IMR-90 (cell line): ENCODE measurements at regions not wholly inside any gene's neighbourhood (a gene's known extent, or its start where the extent isn't known, plus 50 kb on each side); places are given as distances from the start of the nearest gene placed in this dataset.

Experiments
- ATAC-seq: fragments of 200-7000 bp; cut with Tn5 transposase; 2 replicates; pipeline ENCODE4 v1.9.1; 2020; ENCODE audit warnings: low read depth, mild to moderate bottlenecking, moderate library complexity
- BruUV-seq: library from RNA; stranded (reverse); fragments of 400-500 nt; replicated peaks from 2 replicates; lab custom pipeline; 2021; lab: Mats Ljungman, UMichigan
- CTCF ChIA-PET: fragments of 300-600 bp; formaldehyde crosslinking; extraction: SDS; loops from one replicate; lab custom pipeline; 2021; ENCODE audit warnings: antibody characterized with exemption; lab: Yijun Ruan, JAX
- POLR2A ChIA-PET: fragments of 300-600 bp; sonication (Branson Sonifier 250); formaldehyde crosslinking; loops from one replicate; lab custom pipeline; 2022; ENCODE audit warnings: antibody characterized with exemption; ENCODE audit not compliant: unreplicated experiment; lab: Charles Lee
- DNase-seq: peaks from one replicate; pipeline ENCODE4 v3.0.0; 2013
- H2AFZ ChIP-seq: replicated peaks from 2 replicates; pipeline ENCODE3; 2013; ENCODE audit warnings: low read length, mild to moderate bottlenecking; ENCODE audit not compliant: poor library complexity
- H2AK5ac ChIP-seq: 2 replicates; pipeline ENCODE4 v1.6.1; 2013; ENCODE audit warnings: low read depth, low read length, inconsistent platforms
- H2AK9ac ChIP-seq: replicated peaks from 2 replicates; pipeline ENCODE3; 2013; ENCODE audit warnings: mild to moderate bottlenecking, low read depth, low read length, moderate library complexity; ENCODE audit not compliant: poor library complexity
- H2BK120ac ChIP-seq: 2 replicates; pipeline ENCODE4 v1.6.1; 2013; ENCODE audit warnings: low read depth, low read length, inconsistent platforms
- H2BK15ac ChIP-seq: 3 replicates; pipeline ENCODE4 v1.6.1; 2013; ENCODE audit warnings: low read depth, low read length, inconsistent platforms
- H2BK20ac ChIP-seq: 2 replicates; pipeline ENCODE4 v1.6.1; 2013; ENCODE audit warnings: low read depth, mild to moderate bottlenecking, inconsistent platforms, low read length, moderate library complexity
- H2BK5ac ChIP-seq: 2 replicates; pipeline ENCODE4 v1.6.1; 2013; ENCODE audit warnings: mild to moderate bottlenecking, low read depth, low read length, inconsistent platforms; ENCODE audit not compliant: poor library complexity, severe bottlenecking
- H3K14ac ChIP-seq: replicated peaks from 2 replicates; pipeline ENCODE4 v1.6.1; 2013; ENCODE audit warnings: low read depth, low read length, inconsistent platforms
- H3K18ac ChIP-seq: 2 replicates; pipeline ENCODE4 v1.6.1; 2013; ENCODE audit warnings: low read depth, low read length, control low read depth
- H3K23ac ChIP-seq: 2 replicates; pipeline ENCODE4 v1.6.1; 2013; ENCODE audit warnings: low read depth, low read length, inconsistent platforms
- H3K27ac ChIP-seq: 2 replicates; pipeline ENCODE4 v1.5.1; 2013; ENCODE audit warnings: mild to moderate bottlenecking, control low read depth, low read length; ENCODE audit not compliant: insufficient read depth
- H3K27me3 ChIP-seq: 2 replicates; pipeline ENCODE4 v1.6.1; 2013; ENCODE audit warnings: low read length; ENCODE audit not compliant: control insufficient read depth, insufficient read depth
- H3K36me3 ChIP-seq: 2 replicates; pipeline ENCODE4 v1.6.1; 2013; ENCODE audit warnings: low read length, mixed read lengths; ENCODE audit not compliant: control insufficient read depth, insufficient read depth
- H3K4ac ChIP-seq: 2 replicates; pipeline ENCODE4 v1.6.1; 2013; ENCODE audit warnings: low read depth, low read length, inconsistent platforms
- H3K4me1 ChIP-seq: 2 replicates; pipeline ENCODE4 v1.6.1; 2013; ENCODE audit warnings: low read length, mixed read lengths; ENCODE audit not compliant: control insufficient read depth, insufficient read depth
- H3K4me2 ChIP-seq: 2 replicates; pipeline ENCODE4 v1.6.1; 2013; ENCODE audit warnings: low read depth, mild to moderate bottlenecking, control low read depth, low read length, moderate library complexity
- H3K4me3 ChIP-seq: 2 replicates; pipeline ENCODE4 v1.5.1; 2013; ENCODE audit warnings: low read depth, mild to moderate bottlenecking, control low read depth, low read length, moderate library complexity; ENCODE audit not compliant: insufficient read depth
- H3K56ac ChIP-seq: 2 replicates; pipeline ENCODE4 v1.6.1; 2013; ENCODE audit warnings: low read length, inconsistent platforms; ENCODE audit not compliant: insufficient read depth; ENCODE audit errors: extremely low read depth
- H3K79me1 ChIP-seq, 2 experiments: 2 replicates each; pipeline ENCODE4 v1.6.1; 2013; ENCODE audit warnings: low read length in 2 of 2, inconsistent platforms in 1 of 2, low read depth in 1 of 2
- H3K9ac ChIP-seq: 2 replicates; pipeline ENCODE4 v1.6.1; 2013; ENCODE audit warnings: low read depth, low read length, control low read depth
- H3K9me1 ChIP-seq: 2 replicates; pipeline ENCODE4 v1.6.1; 2013; ENCODE audit warnings: low read length, inconsistent platforms; ENCODE audit not compliant: insufficient read depth
- H3K9me3 ChIP-seq: 2 replicates; pipeline ENCODE4 v1.6.1; 2013; ENCODE audit warnings: low read length; ENCODE audit not compliant: control insufficient read depth, insufficient read depth
- H4K20me1 ChIP-seq: 2 replicates; pipeline ENCODE4 v1.6.1; 2013; ENCODE audit warnings: low read length, inconsistent platforms; ENCODE audit not compliant: insufficient read depth
- H4K5ac ChIP-seq: 2 replicates; pipeline ENCODE4 v1.6.1; 2013; ENCODE audit warnings: mild to moderate bottlenecking, low read depth, low read length, control low read depth
- H4K8ac ChIP-seq, 2 experiments: 2 replicates each; pipeline ENCODE4 v1.6.1; 2013; ENCODE audit warnings: low read depth in 2 of 2, low read length in 2 of 2, control low read depth in 1 of 2, inconsistent platforms in 1 of 2
- H4K91ac ChIP-seq: 2 replicates; pipeline ENCODE4 v1.6.1; 2013; ENCODE audit warnings: low read depth, low read length, inconsistent platforms; ENCODE audit not compliant: insufficient read depth
- MAFK ChIP-seq: IDR thresholded peaks from 2 replicates; pipeline ENCODE4 v1.6.1; 2012; ENCODE audit warnings: low read depth, low read length, improper control_type of control experiment
- MXI1 ChIP-seq: IDR thresholded peaks from 2 replicates; pipeline ENCODE4 v1.6.1; 2012; ENCODE audit warnings: low read depth, mild to moderate bottlenecking, low read length, moderate library complexity, borderline replicate concordance
- dilution Hi-C: fragments of 300-500 bp; cut with HindIII; formaldehyde crosslinking; loops from one replicate; pipeline ENCODE4 v1.14.3; 2018; ENCODE audit warnings: low sequenced_read_pairs; ENCODE audit not compliant: unreplicated experiment
- in situ Hi-C: fragments of 300-500 bp; cut with MboI; formaldehyde crosslinking; loops from 3 replicates; pipeline ENCODE4 v1.14.3; 2019; ENCODE audit warnings: low sequenced_read_pairs, inconsistent platforms, mixed read lengths
- intact Hi-C: fragments of 100-400 bp; cut with micrococcal nuclease; formaldehyde crosslinking; loops from 2 replicates; pipeline ENCODE4 v1.10.0; 2022

GRCh38 chr3:82177774-82178173, 416.3 kb upstream of the GBE1 start:
- Histone ChIP-seq H3K27me3 (no peaks in the 10 kb centered on the region), H3K4ac (no peak overlapping the region), H3K27ac (no peak overlapping the region), H2BK20ac (no peak overlapping the region), H3K9me3 (no peaks in the 10 kb centered on the region), H4K91ac (no peak overlapping the region), H2AK9ac (no peak overlapping the region), H3K4me3 (no peak overlapping the region), H4K8ac (no peak overlapping the region), H2AK5ac (no peak overlapping the region), H2BK5ac (no peak overlapping the region), H2BK120ac (no peak overlapping the region), H3K18ac (no peak overlapping the region), H3K23ac (no peak overlapping the region), H3K9me1 (no peaks in the 10 kb centered on the region), H3K56ac (no peak overlapping the region), H2BK15ac (no peak overlapping the region), H2AFZ (no peak overlapping the region), H4K20me1 (no peaks in the 10 kb centered on the region), H3K4me2 (no peak overlapping the region), H3K9ac (no peak overlapping the region), H4K5ac (no peak overlapping the region), H3K36me3 (no peaks in the 10 kb centered on the region), H3K4me1 (no peaks in the 10 kb centered on the region), H3K14ac (no peak overlapping the region), H3K79me1 (no peaks in the 10 kb centered on the region)
- intact Hi-C loops (no loop called here), in situ Hi-C loops (no loop called here), dilution Hi-C loops (no loop called here)
- no peak for TF ChIP-seq MXI1
- TF ChIP-seq MAFK: peak; percentile 56
- DNase-seq (no peak), ATAC-seq (no peak)
- ChIA-PET POLR2A (no interaction called here), CTCF (no interaction called here)
- no TSS peak for BruUV-seq
